HEK293 (cell line): ENCODE measurements at regions not wholly inside any gene's neighbourhood (a gene's known extent, or its start where the extent isn't known, plus 50 kb on each side); places are given as distances from the start of the nearest gene placed in this dataset.

Experiments
- CTCF ChIA-PET: fragments of 350-600 bp; formaldehyde crosslinking; extraction: SDS; loops from one replicate; lab custom pipeline; 2021; ENCODE audit warnings: antibody characterized with exemption; lab: Yijun Ruan, JAX
- POLR2A ChIA-PET: fragments of 300-600 bp; formaldehyde crosslinking; extraction: SDS; loops from one replicate; lab custom pipeline; 2020; ENCODE audit warnings: antibody characterized with exemption, inconsistent platforms; lab: Yijun Ruan, JAX
- H3K27ac ChIP-seq: fragments of 200-500 bp; sonication (Bioruptor generic); 2 replicates; pipeline ENCODE4 v1.5.1; 2014; ENCODE audit warnings: low read depth, low read length, control low read depth, inconsistent platforms; ENCODE audit errors: extremely low read depth
- H3K36me3 ChIP-seq, 2 experiments: fragments of 200-500 bp in 1 of 2; sonication (Bioruptor generic) in 1 of 2; 1 replicate in 1 of 2; 2 replicates in 1 of 2; pipeline ENCODE4 v1.5.1; 2014 to 2017; ENCODE audit warnings: inconsistent platforms in 2 of 2, low read length in 2 of 2; ENCODE audit not compliant: control insufficient read depth in 2 of 2, insufficient read depth in 1 of 2
- H3K4me1 ChIP-seq: fragments of 200-500 bp; sonication (Bioruptor generic); 2 replicates; pipeline ENCODE4 v1.5.1; 2014; ENCODE audit warnings: mild to moderate bottlenecking, low read length, inconsistent platforms; ENCODE audit not compliant: control insufficient read depth, insufficient read depth
- H3K4me3 ChIP-seq: 2 replicates; pipeline ENCODE4 v1.5.1; 2011; ENCODE audit warnings: low read depth, mild to moderate bottlenecking, control low read depth, low read length, moderate library complexity
- H3K9me3 ChIP-seq: fragments of 200-500 bp; sonication (Bioruptor generic); 2 replicates; pipeline ENCODE4 v1.5.1; 2014; ENCODE audit warnings: low read depth, low read length, inconsistent platforms; ENCODE audit not compliant: control insufficient read depth, insufficient read depth
- ZNF335 ChIP-seq: fragments of 450-650 bp; formaldehyde crosslinking; conservative IDR thresholded peaks from 2 replicates; pipeline ENCODE4 v1.5.1; 2016; ENCODE audit warnings: missing biosample characterization, missing genetic modification characterization
- ZNF341 ChIP-seq: fragments of 450-650 bp; formaldehyde crosslinking; IDR thresholded peaks from 2 replicates; pipeline ENCODE4; 2016; ENCODE audit warnings: low read depth, missing biosample characterization, missing genetic modification characterization
- ZNF544 ChIP-seq: fragments of 450-650 bp; formaldehyde crosslinking; IDR thresholded peaks from 2 replicates; pipeline ENCODE4 v1.5.0; 2017; ENCODE audit warnings: missing biosample characterization, missing genetic modification characterization
- ZNF76 ChIP-seq: fragments of 450-650 bp; formaldehyde crosslinking; IDR thresholded peaks from 2 replicates; pipeline ENCODE4; 2016; ENCODE audit warnings: low read depth, missing biosample characterization, missing genetic modification characterization, borderline replicate concordance
- ZNF791 ChIP-seq: fragments of 450-650 bp; formaldehyde crosslinking; IDR thresholded peaks from 2 replicates; pipeline ENCODE4 v1.5.1; 2016; ENCODE audit warnings: missing biosample characterization, missing genetic modification characterization
- ZSCAN23 ChIP-seq: fragments of 450-650 bp; formaldehyde crosslinking; IDR thresholded peaks from 2 replicates; pipeline ENCODE4 v1.5.1; 2016; ENCODE audit warnings: missing biosample characterization, missing genetic modification characterization
- TF ChIP-seq, protein P1 (sequence below): fragments of 450-650 bp; formaldehyde crosslinking; IDR thresholded peaks from 2 replicates; pipeline ENCODE4 v1.5.1; 2016; ENCODE audit warnings: missing biosample characterization, missing genetic modification characterization, borderline replicate concordance
- TF ChIP-seq, protein P2 (sequence below): fragments of 450-650 bp; formaldehyde crosslinking; IDR thresholded peaks from 2 replicates; pipeline ENCODE4 v1.5.1; 2016; ENCODE audit warnings: missing biosample characterization, missing genetic modification characterization
- TF ChIP-seq, protein P3 (sequence below): fragments of 450-650 bp; formaldehyde crosslinking; IDR thresholded peaks from 2 replicates; pipeline ENCODE4 v1.5.1; 2016; ENCODE audit warnings: missing biosample characterization, missing genetic modification characterization
- TF ChIP-seq, protein P4 (sequence below): fragments of 450-650 bp; formaldehyde crosslinking; IDR thresholded peaks from 2 replicates; pipeline ENCODE4 v1.5.1; 2016; ENCODE audit warnings: missing biosample characterization, missing genetic modification characterization

DNA sequence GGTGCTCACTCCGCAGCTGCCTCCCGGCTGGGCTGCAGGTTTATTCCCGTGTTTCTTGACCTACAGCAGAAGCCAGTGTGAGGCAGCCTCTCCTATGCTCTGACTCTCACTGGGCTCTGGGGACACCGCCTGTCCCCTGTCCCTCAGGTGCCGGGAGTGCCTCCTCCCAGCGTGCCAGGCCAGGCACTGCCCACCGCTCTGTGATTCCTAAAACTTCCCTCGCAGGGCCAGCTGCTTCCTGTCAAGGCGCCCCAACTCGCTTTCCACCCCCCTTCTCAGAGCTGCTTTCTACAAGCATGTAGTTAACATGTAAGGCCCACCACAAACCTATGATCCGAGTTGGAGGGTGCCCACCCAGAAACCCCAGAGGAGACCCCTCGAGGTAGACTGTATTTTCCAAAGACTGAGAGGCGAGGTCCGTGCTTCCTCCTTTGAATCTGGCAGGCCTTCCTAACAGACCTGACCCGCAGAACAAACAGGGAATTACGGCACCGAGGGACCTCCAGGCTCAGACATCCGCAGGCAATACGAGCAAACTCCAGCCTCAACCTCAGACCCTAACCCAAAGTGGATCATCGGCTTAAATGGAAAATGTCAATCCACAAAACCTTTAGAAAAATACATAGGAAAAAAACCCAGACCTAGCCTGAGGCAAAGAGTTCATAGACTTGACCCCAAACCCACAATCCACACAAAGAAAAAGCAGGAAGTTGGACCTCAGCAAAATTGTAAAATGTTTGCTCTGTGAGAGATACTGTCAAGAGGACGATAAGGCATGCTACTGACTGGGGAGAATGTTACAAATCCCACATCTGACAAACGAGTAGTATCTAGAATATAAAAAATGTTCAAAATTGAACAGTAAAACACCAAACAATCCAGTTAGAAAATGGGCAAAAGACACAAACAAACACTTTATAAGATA is 121.3 kb upstream of the IQSEC1 start (continued):
- TF ChIP-seq, protein P1, sequence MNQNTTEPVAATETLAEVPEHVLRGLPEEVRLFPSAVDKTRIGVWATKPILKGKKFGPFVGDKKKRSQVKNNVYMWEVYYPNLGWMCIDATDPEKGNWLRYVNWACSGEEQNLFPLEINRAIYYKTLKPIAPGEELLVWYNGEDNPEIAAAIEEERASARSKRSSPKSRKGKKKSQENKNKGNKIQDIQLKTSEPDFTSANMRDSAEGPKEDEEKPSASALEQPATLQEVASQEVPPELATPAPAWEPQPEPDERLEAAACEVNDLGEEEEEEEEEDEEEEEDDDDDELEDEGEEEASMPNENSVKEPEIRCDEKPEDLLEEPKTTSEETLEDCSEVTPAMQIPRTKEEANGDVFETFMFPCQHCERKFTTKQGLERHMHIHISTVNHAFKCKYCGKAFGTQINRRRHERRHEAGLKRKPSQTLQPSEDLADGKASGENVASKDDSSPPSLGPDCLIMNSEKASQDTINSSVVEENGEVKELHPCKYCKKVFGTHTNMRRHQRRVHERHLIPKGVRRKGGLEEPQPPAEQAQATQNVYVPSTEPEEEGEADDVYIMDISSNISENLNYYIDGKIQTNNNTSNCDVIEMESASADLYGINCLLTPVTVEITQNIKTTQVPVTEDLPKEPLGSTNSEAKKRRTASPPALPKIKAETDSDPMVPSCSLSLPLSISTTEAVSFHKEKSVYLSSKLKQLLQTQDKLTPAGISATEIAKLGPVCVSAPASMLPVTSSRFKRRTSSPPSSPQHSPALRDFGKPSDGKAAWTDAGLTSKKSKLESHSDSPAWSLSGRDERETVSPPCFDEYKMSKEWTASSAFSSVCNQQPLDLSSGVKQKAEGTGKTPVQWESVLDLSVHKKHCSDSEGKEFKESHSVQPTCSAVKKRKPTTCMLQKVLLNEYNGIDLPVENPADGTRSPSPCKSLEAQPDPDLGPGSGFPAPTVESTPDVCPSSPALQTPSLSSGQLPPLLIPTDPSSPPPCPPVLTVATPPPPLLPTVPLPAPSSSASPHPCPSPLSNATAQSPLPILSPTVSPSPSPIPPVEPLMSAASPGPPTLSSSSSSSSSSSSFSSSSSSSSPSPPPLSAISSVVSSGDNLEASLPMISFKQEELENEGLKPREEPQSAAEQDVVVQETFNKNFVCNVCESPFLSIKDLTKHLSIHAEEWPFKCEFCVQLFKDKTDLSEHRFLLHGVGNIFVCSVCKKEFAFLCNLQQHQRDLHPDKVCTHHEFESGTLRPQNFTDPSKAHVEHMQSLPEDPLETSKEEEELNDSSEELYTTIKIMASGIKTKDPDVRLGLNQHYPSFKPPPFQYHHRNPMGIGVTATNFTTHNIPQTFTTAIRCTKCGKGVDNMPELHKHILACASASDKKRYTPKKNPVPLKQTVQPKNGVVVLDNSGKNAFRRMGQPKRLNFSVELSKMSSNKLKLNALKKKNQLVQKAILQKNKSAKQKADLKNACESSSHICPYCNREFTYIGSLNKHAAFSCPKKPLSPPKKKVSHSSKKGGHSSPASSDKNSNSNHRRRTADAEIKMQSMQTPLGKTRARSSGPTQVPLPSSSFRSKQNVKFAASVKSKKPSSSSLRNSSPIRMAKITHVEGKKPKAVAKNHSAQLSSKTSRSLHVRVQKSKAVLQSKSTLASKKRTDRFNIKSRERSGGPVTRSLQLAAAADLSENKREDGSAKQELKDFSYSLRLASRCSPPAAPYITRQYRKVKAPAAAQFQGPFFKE (tag by site-specific recombination), result no peak
- TF ChIP-seq, protein P2, sequence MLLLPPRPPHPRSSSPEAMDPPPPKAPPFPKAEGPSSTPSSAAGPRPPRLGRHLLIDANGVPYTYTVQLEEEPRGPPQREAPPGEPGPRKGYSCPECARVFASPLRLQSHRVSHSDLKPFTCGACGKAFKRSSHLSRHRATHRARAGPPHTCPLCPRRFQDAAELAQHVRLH (tag by site-specific recombination), result no peak
- TF ChIP-seq ZNF76 (tag by site-specific recombination) (no peak), ZSCAN23 (no peak), ZNF335 (tag by site-specific recombination) (no peak), ZNF544 (tag by site-specific recombination) (no peak)
- TF ChIP-seq, protein P3, sequence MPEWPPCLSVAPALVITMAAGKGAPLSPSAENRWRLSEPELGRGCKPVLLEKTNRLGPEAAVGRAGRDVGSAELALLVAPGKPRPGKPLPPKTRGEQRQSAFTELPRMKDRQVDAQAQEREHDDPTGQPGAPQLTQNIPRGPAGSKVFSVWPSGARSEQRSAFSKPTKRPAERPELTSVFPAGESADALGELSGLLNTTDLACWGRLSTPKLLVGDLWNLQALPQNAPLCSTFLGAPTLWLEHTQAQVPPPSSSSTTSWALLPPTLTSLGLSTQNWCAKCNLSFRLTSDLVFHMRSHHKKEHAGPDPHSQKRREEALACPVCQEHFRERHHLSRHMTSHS (tag by site-specific recombination), result no peak

DNA sequence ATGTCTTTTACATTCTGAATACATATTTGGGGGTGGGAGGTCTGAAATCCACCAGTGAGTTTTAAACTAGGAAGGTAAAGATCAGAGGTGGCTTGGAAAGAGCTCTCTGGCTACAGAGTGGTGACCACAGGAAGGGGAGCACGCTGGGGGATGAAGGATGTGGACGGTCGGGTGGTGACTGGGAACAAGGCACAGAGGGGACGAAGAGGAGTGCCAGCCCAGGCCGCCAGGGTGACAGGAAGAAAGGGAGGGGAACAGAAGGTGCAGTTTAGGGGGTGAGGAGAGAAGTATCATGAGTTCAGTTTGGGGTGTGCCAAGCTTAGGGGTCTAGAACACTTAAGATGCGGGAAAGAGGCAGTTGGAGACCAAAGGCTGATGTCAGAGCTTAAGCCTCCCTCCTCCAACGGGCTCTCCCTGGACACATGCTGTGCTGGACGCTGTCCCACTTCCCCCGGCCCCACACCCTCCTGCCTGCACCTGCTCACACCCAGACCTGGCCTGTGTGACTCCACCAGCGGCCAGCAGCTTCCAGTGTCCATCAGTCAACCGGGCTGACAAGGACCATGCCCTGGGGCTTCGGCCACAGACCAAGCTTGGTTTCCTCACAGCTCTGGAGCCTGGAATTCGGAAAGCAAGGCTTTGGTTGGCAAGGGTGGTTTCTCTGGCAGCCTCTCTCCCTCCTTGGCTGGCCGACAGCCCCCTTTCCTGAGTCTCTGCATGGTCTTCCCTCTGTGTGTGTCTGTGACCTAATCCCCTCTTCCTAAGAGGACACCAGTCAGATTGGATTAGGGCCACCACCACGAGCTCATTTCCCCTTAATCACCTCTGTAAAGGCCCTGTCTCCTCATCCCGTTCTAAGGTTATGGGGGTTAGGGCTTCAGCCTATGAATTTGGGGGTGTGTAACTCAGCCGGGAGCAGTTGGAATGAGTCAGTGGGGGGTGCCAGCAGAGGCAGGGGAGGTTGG is 120.4 kb upstream of the IQSEC1 start:
- no peaks in the 10 kb centered on the region for H3K4me1 ChIP-seq
- no peaks in the 10 kb centered on the region for H3K36me3 ChIP-seq
- H3K27ac ChIP-seq, result no peak overlapping the region
- no peak overlapping the region for H3K4me3 ChIP-seq
- peak; percentile 63; the same call in 1 of the 2 replicates for TF ChIP-seq ZNF341 (tag by site-specific recombination)
- no peak for TF ChIP-seq ZNF791 (tag by site-specific recombination)
- TF ChIP-seq, protein P4, sequence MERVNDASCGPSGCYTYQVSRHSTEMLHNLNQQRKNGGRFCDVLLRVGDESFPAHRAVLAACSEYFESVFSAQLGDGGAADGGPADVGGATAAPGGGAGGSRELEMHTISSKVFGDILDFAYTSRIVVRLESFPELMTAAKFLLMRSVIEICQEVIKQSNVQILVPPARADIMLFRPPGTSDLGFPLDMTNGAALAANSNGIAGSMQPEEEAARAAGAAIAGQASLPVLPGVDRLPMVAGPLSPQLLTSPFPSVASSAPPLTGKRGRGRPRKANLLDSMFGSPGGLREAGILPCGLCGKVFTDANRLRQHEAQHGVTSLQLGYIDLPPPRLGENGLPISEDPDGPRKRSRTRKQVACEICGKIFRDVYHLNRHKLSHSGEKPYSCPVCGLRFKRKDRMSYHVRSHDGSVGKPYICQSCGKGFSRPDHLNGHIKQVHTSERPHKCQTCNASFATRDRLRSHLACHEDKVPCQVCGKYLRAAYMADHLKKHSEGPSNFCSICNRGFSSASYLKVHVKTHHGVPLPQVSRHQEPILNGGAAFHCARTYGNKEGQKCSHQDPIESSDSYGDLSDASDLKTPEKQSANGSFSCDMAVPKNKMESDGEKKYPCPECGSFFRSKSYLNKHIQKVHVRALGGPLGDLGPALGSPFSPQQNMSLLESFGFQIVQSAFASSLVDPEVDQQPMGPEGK (tag by site-specific recombination), result 0 out of 2 replicates have a peak, but pooled peaks have one; percentile 10
- CTCF ChIA-PET, result interaction anchor here (0.6 to 2.3 kb wide), 10 partner anchors 9 to 259 kb away, joined by 3 to 13 read pairs (median 3); no protein-coding TSS in a partner anchor
- no peaks in the 10 kb centered on the region for H3K9me3 ChIP-seq
- POLR2A ChIA-PET, result interaction anchor here (0.6 to 1.0 kb wide), 2 partner anchors 14 to 63 kb away, joined by 3 to 7 read pairs; no protein-coding TSS in a partner anchor
